ENCODE measurements at regions not wholly inside any gene's neighbourhood (a gene's known extent, or its start where the extent isn't known, plus 50 kb on each side); places are given as distances from the start of the nearest gene placed in this dataset.

DNA sequence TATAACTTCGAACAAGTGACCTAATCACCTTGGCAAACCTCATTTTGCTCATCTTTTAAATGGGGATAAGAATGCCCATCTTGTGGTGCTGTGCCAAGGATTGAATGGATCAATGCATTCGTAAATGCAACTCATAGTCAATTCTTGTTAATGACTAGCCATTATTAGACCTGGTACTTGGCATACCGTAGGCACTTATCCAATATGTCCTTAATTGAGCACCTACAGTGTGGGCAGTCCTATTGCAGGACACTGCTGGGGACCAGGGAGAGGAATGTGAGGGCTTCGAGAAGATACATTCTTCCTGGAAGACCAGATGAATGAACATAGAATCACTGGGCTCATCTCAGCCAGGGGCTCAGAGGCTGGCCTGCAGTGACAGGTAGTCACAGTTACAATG, 177.2 kb upstream of the TLE3 start:
- Histone ChIP-seq H3K36me3 (no peaks in the 10 kb centered on the region), H3K9me3 (no peaks in the 10 kb centered on the region), H3K4me1 (replicated peaks) (no peaks in the 10 kb centered on the region), H3K27me3 (replicated peaks; ENCODE audit: insufficient read depth) (no peaks in the 10 kb centered on the region), H3K27ac (no peak overlapping the region), H3K4me3 (no peak overlapping the region)
- WGBS: 89% methylated on average over 4 of the region's 4 CpGs
- TF ChIP-seq, protein P1, sequence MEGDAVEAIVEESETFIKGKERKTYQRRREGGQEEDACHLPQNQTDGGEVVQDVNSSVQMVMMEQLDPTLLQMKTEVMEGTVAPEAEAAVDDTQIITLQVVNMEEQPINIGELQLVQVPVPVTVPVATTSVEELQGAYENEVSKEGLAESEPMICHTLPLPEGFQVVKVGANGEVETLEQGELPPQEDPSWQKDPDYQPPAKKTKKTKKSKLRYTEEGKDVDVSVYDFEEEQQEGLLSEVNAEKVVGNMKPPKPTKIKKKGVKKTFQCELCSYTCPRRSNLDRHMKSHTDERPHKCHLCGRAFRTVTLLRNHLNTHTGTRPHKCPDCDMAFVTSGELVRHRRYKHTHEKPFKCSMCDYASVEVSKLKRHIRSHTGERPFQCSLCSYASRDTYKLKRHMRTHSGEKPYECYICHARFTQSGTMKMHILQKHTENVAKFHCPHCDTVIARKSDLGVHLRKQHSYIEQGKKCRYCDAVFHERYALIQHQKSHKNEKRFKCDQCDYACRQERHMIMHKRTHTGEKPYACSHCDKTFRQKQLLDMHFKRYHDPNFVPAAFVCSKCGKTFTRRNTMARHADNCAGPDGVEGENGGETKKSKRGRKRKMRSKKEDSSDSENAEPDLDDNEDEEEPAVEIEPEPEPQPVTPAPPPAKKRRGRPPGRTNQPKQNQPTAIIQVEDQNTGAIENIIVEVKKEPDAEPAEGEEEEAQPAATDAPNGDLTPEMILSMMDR (IDR thresholded peaks at IDR 0.05): no peak
- TF ChIP-seq POLR2AphosphoS5 (IDR thresholded peaks at IDR 0.05) (no peak), POLR2A (IDR thresholded peaks at IDR 0.05) (no peak)
- intact Hi-C loops (cut with DNase I): loop anchor here (5.0 kb wide), 2 partner anchors 47 to 78 kb away; no protein-coding TSS in a partner anchor
- no peak for DNase-seq (ENCODE audit: low spot score)

DNA sequence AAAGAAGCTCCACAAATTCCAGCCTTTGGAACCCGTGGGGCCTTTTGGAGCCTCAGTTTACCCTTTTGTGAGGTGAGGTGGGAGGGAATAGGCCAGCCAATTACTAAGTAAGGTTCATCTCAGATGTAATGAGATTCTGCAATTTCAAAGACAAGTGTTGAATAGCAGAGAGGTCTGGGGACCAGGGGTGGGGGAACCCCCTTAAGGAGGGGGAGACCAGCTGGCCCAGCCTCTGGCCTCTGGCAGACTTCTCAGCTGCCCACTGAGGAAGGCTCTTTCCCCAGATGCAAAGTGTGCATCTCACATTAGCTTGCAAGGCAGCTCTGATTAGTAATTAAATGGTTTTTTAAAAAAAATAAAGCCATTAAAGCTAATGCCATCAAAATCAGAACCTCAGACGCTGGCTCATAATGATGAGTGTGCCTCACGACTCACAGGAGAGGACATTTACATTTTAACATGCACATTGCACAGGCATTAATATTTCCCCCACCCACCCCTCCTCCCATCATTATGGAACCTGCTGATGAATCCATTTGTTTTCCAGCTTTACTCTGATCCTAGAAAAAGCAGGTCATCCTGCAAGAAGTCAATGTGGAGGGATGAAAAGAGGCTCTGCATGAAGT, 176.7 kb upstream of the TLE3 start:
- intact Hi-C loops (cut with DNase I): loop anchor here (5.0 kb wide), 2 partner anchors 48 to 77 kb away; no protein-coding TSS in a partner anchor
- no peak for DNase-seq (ENCODE audit: low spot score)
- Histone ChIP-seq H3K36me3 (no peaks in the 10 kb centered on the region), H3K27ac (no peak overlapping the region), H3K27me3 (replicated peaks; ENCODE audit: insufficient read depth) (no peaks in the 10 kb centered on the region), H3K4me3 (no peak overlapping the region), H3K4me1 (replicated peaks) (no peaks in the 10 kb centered on the region), H3K9me3 (no peaks in the 10 kb centered on the region)
- TF ChIP-seq, protein P1 (IDR thresholded peaks at IDR 0.05): no peak
- TF ChIP-seq POLR2A (IDR thresholded peaks at IDR 0.05) (no peak), POLR2AphosphoS5 (IDR thresholded peaks at IDR 0.05) (no peak)
- WGBS: 91% methylated on average over 3 of the region's 3 CpGs

DNA sequence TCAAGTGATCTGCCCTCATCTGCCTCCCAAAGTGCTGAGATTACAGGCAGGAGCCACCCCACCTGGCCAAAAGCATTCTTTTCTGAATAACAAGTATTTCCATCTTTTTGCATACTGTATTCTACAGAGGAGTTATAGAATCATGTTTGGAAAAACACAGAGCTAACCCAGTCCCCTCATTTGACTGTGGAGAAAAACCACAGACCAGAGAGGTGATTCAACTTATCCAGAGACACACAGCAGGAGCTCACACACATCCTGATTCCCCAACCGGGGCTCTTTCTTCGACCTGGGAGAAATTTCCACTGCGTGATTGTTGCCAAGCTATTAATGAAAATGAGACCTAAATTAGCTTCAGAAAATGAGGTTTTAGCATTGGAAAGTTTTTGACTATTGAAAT, 176.1 kb upstream of the TLE3 start:
- TF ChIP-seq POLR2A (IDR thresholded peaks at IDR 0.05) (no peak), POLR2AphosphoS5 (IDR thresholded peaks at IDR 0.05) (no peak)
- TF ChIP-seq, protein P1 (IDR thresholded peaks at IDR 0.05): no peak
- H3K4me3 ChIP-seq: no peak overlapping the region
- intact Hi-C loops (cut with DNase I): loop anchor here (5.0 kb wide), 2 partner anchors 48 to 77 kb away; no protein-coding TSS in a partner anchor
- H3K9me3 ChIP-seq: no peaks in the 10 kb centered on the region
- H3K27ac ChIP-seq: no peak overlapping the region
- DNase-seq (ENCODE audit: low spot score): no peak
- H3K36me3 ChIP-seq: no peaks in the 10 kb centered on the region
- H3K4me1 ChIP-seq (replicated peaks): no peaks in the 10 kb centered on the region
- no peaks in the 10 kb centered on the region for H3K27me3 ChIP-seq (replicated peaks; ENCODE audit: insufficient read depth)
- WGBS: 95% methylated on average over 3 of the region's 3 CpGs

DNA sequence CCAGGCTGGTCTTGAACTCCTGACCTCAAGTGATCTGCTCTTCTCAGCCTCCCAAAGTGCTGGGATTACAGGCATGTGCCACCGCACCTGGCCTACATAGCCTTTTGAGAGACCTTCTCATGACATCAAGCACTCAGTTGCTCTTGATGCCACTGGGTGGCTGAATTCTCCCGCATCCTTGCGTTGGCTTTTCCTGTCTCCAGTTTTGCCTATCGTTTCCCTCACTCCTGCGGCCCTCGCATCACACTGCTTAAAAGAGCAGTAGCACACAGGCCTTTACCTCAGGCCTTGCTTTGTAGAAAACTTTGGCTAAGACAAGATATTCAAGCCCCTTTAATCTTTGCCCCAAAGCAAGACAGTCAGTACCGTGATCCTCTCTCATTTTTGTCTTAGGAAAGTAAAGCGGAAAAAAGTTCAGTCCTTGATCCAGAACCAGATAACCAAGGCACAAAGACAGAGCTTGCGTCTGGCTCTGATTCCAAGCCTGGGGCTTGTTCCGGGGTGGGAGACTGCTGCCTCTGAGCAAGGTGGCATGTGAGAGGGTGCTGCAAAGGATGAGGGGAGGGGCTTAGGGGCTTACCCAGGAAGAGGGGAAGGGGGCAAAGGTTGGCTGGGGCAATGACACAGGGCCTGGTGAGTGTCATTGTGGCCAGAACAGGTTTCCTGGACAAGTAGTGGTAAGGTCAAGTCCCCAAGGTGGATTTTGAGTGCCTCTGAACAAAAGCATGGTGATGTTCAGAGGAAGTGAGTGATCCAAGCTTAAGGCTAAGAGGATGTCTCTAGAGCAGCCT, 175.0 kb upstream of the TLE3 start:
- intact Hi-C loops (cut with DNase I): loop anchor here (5.0 kb wide), 2 partner anchors 50 to 75 kb away; no protein-coding TSS in a partner anchor
- no peaks in the 10 kb centered on the region for H3K36me3 ChIP-seq
- no peaks in the 10 kb centered on the region for H3K27me3 ChIP-seq (replicated peaks; ENCODE audit: insufficient read depth)
- H3K27ac ChIP-seq: no peak overlapping the region
- H3K9me3 ChIP-seq: no peaks in the 10 kb centered on the region
- TF ChIP-seq, protein P1 (IDR thresholded peaks at IDR 0.05): no peak
- no peak for TF ChIP-seq POLR2AphosphoS5 (IDR thresholded peaks at IDR 0.05)
- TF ChIP-seq POLR2A (IDR thresholded peaks at IDR 0.05): no peak
- no peak overlapping the region for H3K4me3 ChIP-seq
- H3K4me1 ChIP-seq (replicated peaks): no peaks in the 10 kb centered on the region
- WGBS: 77% methylated on average over 10 of the region's 10 CpGs
- DNase-seq (ENCODE audit: low spot score): no peak

Data from prostate gland (tissue), 2 donors.